ENCODE measurements at regions not wholly inside any gene's neighbourhood (a gene's known extent, or its start where the extent isn't known, plus 50 kb on each side); places are given as distances from the start of the nearest gene placed in this dataset.

GRCh38 chr10:78584266-78584665 is 484.5 kb upstream of the ZMIZ1 start:
- Histone ChIP-seq H3K4me3 (no peak overlapping the region), H3K4me1 (ENCODE audit: control insufficient read depth in 1 of 2, low read depth in 2 of 2) (peaks cover 1 to 21% of the 10 kb centered on the region in 2 donors), H3K9me3 (no peaks in the 10 kb centered on the region), H3K27ac (no peak overlapping the region), H3K36me3 (no peaks in the 10 kb centered on the region), H3K27me3 (replicated peaks; ENCODE audit: insufficient read depth) (no peaks in the 10 kb centered on the region)
- TF ChIP-seq CTCF (IDR thresholded peaks at IDR 0.05), result no peak
- no peak for DNase-seq (ENCODE audit: low spot score)
- ATAC-seq (ENCODE audit: insufficient number of reproducible peaks, low FRiP score, low read depth), result no peak

GRCh38 chr10:78584681-78585080 is 484.1 kb upstream of the ZMIZ1 start:
- Histone ChIP-seq H3K27ac (no peak overlapping the region), H3K4me3 (no peak overlapping the region), H3K27me3 (replicated peaks; ENCODE audit: insufficient read depth) (no peaks in the 10 kb centered on the region), H3K4me1 (ENCODE audit: control insufficient read depth in 1 of 2, low read depth in 2 of 2) (peaks cover 0 to 17% of the 10 kb centered on the region in 2 donors), H3K9me3 (no peaks in the 10 kb centered on the region), H3K36me3 (no peaks in the 10 kb centered on the region)
- no peak for TF ChIP-seq CTCF (IDR thresholded peaks at IDR 0.05)
- DNase-seq (ENCODE audit: low spot score), result no peak
- ATAC-seq (ENCODE audit: insufficient number of reproducible peaks, low FRiP score, low read depth), result no peak

GRCh38 chr10:78585952-78586351 is 482.8 kb upstream of the ZMIZ1 start:
- TF ChIP-seq CTCF (IDR thresholded peaks at IDR 0.05), result no peak
- H3K27me3 ChIP-seq (replicated peaks; ENCODE audit: insufficient read depth), result no peaks in the 10 kb centered on the region
- no peak for DNase-seq (ENCODE audit: low spot score)
- H3K4me1 ChIP-seq (ENCODE audit: control insufficient read depth in 1 of 2, low read depth in 2 of 2), result peaks cover 0 to 13% of the 10 kb centered on the region in 2 donors
- no peaks in the 10 kb centered on the region for H3K9me3 ChIP-seq
- no peak overlapping the region for H3K4me3 ChIP-seq
- no peak for ATAC-seq (ENCODE audit: insufficient number of reproducible peaks, low FRiP score, low read depth)
- no peak overlapping the region for H3K27ac ChIP-seq
- H3K36me3 ChIP-seq, result no peaks in the 10 kb centered on the region

GRCh38 chr10:78588194-78588811 is 480.5 kb upstream of the ZMIZ1 start:
- no peak for TF ChIP-seq CTCF (IDR thresholded peaks at IDR 0.05)
- no peak overlapping the region for H3K27ac ChIP-seq
- no peak overlapping the region for H3K4me3 ChIP-seq
- H3K36me3 ChIP-seq, result no peaks in the 10 kb centered on the region
- no peaks in the 10 kb centered on the region for H3K27me3 ChIP-seq (replicated peaks; ENCODE audit: insufficient read depth)
- no peak for ATAC-seq (ENCODE audit: insufficient number of reproducible peaks, low FRiP score, low read depth)
- H3K4me1 ChIP-seq (ENCODE audit: control insufficient read depth in 1 of 2, low read depth in 2 of 2), result peaks cover 0 to 13% of the 10 kb centered on the region in 2 donors
- H3K9me3 ChIP-seq, result no peaks in the 10 kb centered on the region
- no peak for DNase-seq (ENCODE audit: low spot score)

GRCh38 chr10:78589687-78590086 is 479.1 kb upstream of the ZMIZ1 start:
- Histone ChIP-seq H3K27me3 (replicated peaks; ENCODE audit: insufficient read depth) (no peaks in the 10 kb centered on the region), H3K27ac (no peak overlapping the region), H3K36me3 (no peaks in the 10 kb centered on the region), H3K4me1 (ENCODE audit: control insufficient read depth in 1 of 2, low read depth in 2 of 2) (peaks cover 0 to 13% of the 10 kb centered on the region in 2 donors), H3K4me3 (no peak overlapping the region), H3K9me3 (no peaks in the 10 kb centered on the region)
- no peak for TF ChIP-seq CTCF (IDR thresholded peaks at IDR 0.05)
- no peak for DNase-seq (ENCODE audit: low spot score)
- no peak for ATAC-seq (ENCODE audit: insufficient number of reproducible peaks, low FRiP score, low read depth)

Measured in thoracic aorta (tissue), 2 donors.